GM23338 (cell line): ENCODE measurements at regions not wholly inside any gene's neighbourhood (a gene's known extent, or its start where the extent isn't known, plus 50 kb on each side); places are given as distances from the start of the nearest gene placed in this dataset.

ENCODE experiments used
- ATAC-seq: fragments of 200-7000 bp; cut with Tn5 transposase; 3 replicates; pipeline ENCODE4 v1.9.1; 2020
- DNase-seq: peaks from one replicate; pipeline ENCODE4 v3.0.0-alpha.2; 2015; ENCODE audit warnings: low spot score
- H2AFZ ChIP-seq: fragments of 200-600 bp; sonication (generic); 2 replicates; pipeline ENCODE4 v1.8.0; 2016; ENCODE audit warnings: antibody characterized with exemption, mild to moderate bottlenecking, moderate library complexity
- H3F3A ChIP-seq: fragments of 200-600 bp; sonication (generic); replicated peaks from 2 replicates; pipeline ENCODE4 v1.8.0; 2017; ENCODE audit warnings: antibody characterized with exemption, mixed run types, low read depth
- H3K27ac ChIP-seq: fragments of 200-600 bp; sonication (generic); 2 replicates; pipeline ENCODE4 v1.6.1; 2016; ENCODE audit warnings: low read depth
- H3K27me3 ChIP-seq: fragments of 200-600 bp; sonication (generic); 2 replicates; pipeline ENCODE4 v1.8.0; 2016; ENCODE audit warnings: mild to moderate bottlenecking, mixed run types, moderate library complexity; ENCODE audit not compliant: insufficient read depth
- H3K36me3 ChIP-seq: fragments of 200-600 bp; sonication (generic); 2 replicates; pipeline ENCODE4 v1.8.0; 2016; ENCODE audit warnings: mild to moderate bottlenecking; ENCODE audit not compliant: insufficient read depth
- H3K4me1 ChIP-seq: fragments of 200-600 bp; sonication (generic); 2 replicates; pipeline ENCODE4 v1.8.0; 2016; ENCODE audit warnings: mild to moderate bottlenecking, moderate library complexity; ENCODE audit not compliant: insufficient read depth
- H3K4me2 ChIP-seq: fragments of 200-600 bp; sonication (generic); 2 replicates; pipeline ENCODE4 v1.7.1; 2017; ENCODE audit warnings: mixed run types
- H3K4me3 ChIP-seq: fragments of 200-600 bp; sonication (generic); 2 replicates; pipeline ENCODE4 v1.6.1; 2016; ENCODE audit warnings: mixed run types
- H3K79me2 ChIP-seq: fragments of 200-600 bp; sonication (generic); replicated peaks from 2 replicates; pipeline ENCODE4 v1.8.0; 2017; ENCODE audit warnings: mild to moderate bottlenecking; ENCODE audit not compliant: insufficient read depth
- H3K9me2 ChIP-seq: fragments of 200-600 bp; sonication (generic); 2 replicates; pipeline ENCODE4 v1.8.0; 2017; ENCODE audit not compliant: insufficient read depth
- H4K20me1 ChIP-seq: fragments of 200-600 bp; sonication (generic); replicated peaks from 2 replicates; pipeline ENCODE4 v1.8.0; 2017; ENCODE audit warnings: mild to moderate bottlenecking; ENCODE audit not compliant: insufficient read depth
- H3K27ac Mint-ChIP-seq: 2 replicates; pipeline ENCODE4 v1.8.0; 2020; ENCODE audit warnings: inconsistent platforms, mild to moderate bottlenecking, moderate library complexity, mixed read lengths
- H3K27me3 Mint-ChIP-seq: 3 replicates; pipeline ENCODE4 v1.8.0; 2022; ENCODE audit warnings: low read depth, mild to moderate bottlenecking, moderate library complexity, mixed read lengths, inconsistent platforms; ENCODE audit not compliant: insufficient read depth, poor library complexity
- H3K36me3 Mint-ChIP-seq: 3 replicates; pipeline ENCODE4 v1.8.0; 2021; ENCODE audit warnings: low read depth, mild to moderate bottlenecking, inconsistent platforms, moderate library complexity, mixed read lengths
- H3K4me1 Mint-ChIP-seq: 3 replicates; pipeline ENCODE4 v1.8.0; 2020; ENCODE audit warnings: mild to moderate bottlenecking, inconsistent platforms, mixed read lengths
- H3K4me3 Mint-ChIP-seq: 3 replicates; pipeline ENCODE4 v1.8.0; 2021; ENCODE audit warnings: moderate library complexity, mild to moderate bottlenecking, inconsistent platforms, mixed read lengths
- H3K9me3 Mint-ChIP-seq: 3 replicates; pipeline ENCODE4 v1.8.0; 2020; ENCODE audit warnings: moderate library complexity, mild to moderate bottlenecking, inconsistent platforms, mixed read lengths
- CREB1 ChIP-seq: fragments of 250-450 bp; sonication (Bioruptor Pico); IDR thresholded peaks from 2 replicates; pipeline ENCODE4 v1.5.0; 2020; ENCODE audit warnings: low read depth, mild to moderate bottlenecking, moderate library complexity
- EZH2 ChIP-seq: fragments of 200-600 bp; sonication (generic); IDR thresholded peaks from one replicate; pipeline ENCODE4 v1.8.0; 2017; ENCODE audit warnings: antibody characterized with exemption, mild to moderate bottlenecking, low read depth; ENCODE audit not compliant: unreplicated experiment
- EZH2phosphoT487 ChIP-seq: fragments of 200-600 bp; sonication (generic); IDR thresholded peaks from one replicate; pipeline ENCODE4 v1.8.1; 2018; ENCODE audit warnings: antibody characterized with exemption; ENCODE audit not compliant: unreplicated experiment
- JUNB ChIP-seq: IDR thresholded peaks from one replicate; pipeline ENCODE4 v1.6.1; 2016; ENCODE audit warnings: antibody characterized with exemption; ENCODE audit not compliant: unreplicated experiment
- NANOG ChIP-seq: IDR thresholded peaks from 2 replicates; pipeline ENCODE4 v1.6.1; 2016; ENCODE audit warnings: antibody characterized with exemption, borderline replicate concordance
- POLR2AphosphoS5 ChIP-seq: IDR thresholded peaks from 2 replicates; pipeline ENCODE4 v1.6.1; 2016; ENCODE audit warnings: antibody characterized with exemption, low read depth
- STAT1 ChIP-seq: IDR thresholded peaks from one replicate; pipeline ENCODE4 v1.6.1; 2016; ENCODE audit warnings: antibody characterized with exemption; ENCODE audit not compliant: unreplicated experiment
- ZNF114 ChIP-seq: fragments of 250-450 bp; sonication (Bioruptor Pico); IDR thresholded peaks from 2 replicates; pipeline ENCODE4 v1.5.0; 2020; ENCODE audit warnings: mild to moderate bottlenecking, moderate library complexity
- ZNF331 ChIP-seq: fragments of 250-450 bp; sonication (Bioruptor Pico); IDR thresholded peaks from 2 replicates; pipeline ENCODE4 v1.5.0; 2020; ENCODE audit warnings: low read depth, mild to moderate bottlenecking, moderate library complexity
- TF ChIP-seq, protein P1 (sequence below): fragments of 250-450 bp; sonication (Bioruptor Pico); IDR thresholded peaks from 2 replicates; pipeline ENCODE4 v1.5.0; 2020; ENCODE audit warnings: mild to moderate bottlenecking, moderate library complexity
- TF ChIP-seq, protein P2 (sequence below): IDR thresholded peaks from one replicate; pipeline ENCODE4 v1.6.1; 2018; ENCODE audit warnings: antibody characterized with exemption; ENCODE audit not compliant: unreplicated experiment
- TF ChIP-seq, protein P3 (sequence below), 2 experiments: fragments of 200-600 bp in 1 of 2; sonication (generic) in 1 of 2; conservative IDR thresholded peaks; 2 replicates each; pipeline versions ENCODE4 v1.5.1 to v1.6.1; 2016 to 2017; ENCODE audit warnings: antibody characterized with exemption in 2 of 2, low read depth in 2 of 2, mild to moderate bottlenecking in 2 of 2, moderate library complexity in 1 of 2

DNA sequence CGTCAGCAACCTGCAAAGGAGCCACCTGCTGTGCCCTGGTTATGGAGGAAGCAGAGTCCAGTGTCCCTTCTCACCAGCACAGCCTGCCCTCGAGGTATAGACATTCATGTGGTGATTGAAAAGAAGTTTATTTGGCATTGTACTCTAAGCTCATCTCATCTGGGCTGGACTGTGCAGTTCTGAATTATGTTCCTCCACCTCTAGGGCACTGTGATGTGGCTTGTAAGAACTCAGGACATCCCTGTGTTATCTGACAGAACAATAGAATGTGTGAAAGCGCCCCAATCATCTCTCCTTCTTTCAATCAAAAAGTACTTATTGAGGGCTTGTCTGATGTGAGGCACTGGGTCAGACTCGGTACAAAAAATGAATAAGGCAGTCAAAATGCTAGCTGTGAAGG lies 140.1 kb downstream of the DHRS2 start:
- ATAC-seq (no peak), DNase-seq (no peak)
- H3K36me3 Mint-ChIP-seq: no peaks in the 10 kb centered on the region
- H3K79me2 ChIP-seq: no peaks in the 10 kb centered on the region
- H3K4me1 Mint-ChIP-seq: peaks cover 15% of the 10 kb centered on the region
- H3K4me3 ChIP-seq: no peak overlapping the region
- no peak overlapping the region for H3K27ac Mint-ChIP-seq
- H3K4me2 ChIP-seq: no peak overlapping the region
- no peaks in the 10 kb centered on the region for H3F3A ChIP-seq
- TF ChIP-seq NANOG (no peak), JUNB (no peak), EZH2phosphoT487 (no peak), POLR2AphosphoS5 (no peak), CREB1 (CRISPR knock-in tag) (no peak), ZNF114 (no peak), EZH2 (no peak), STAT1 (no peak), ZNF331 (no peak)
- TF ChIP-seq, protein P1, sequence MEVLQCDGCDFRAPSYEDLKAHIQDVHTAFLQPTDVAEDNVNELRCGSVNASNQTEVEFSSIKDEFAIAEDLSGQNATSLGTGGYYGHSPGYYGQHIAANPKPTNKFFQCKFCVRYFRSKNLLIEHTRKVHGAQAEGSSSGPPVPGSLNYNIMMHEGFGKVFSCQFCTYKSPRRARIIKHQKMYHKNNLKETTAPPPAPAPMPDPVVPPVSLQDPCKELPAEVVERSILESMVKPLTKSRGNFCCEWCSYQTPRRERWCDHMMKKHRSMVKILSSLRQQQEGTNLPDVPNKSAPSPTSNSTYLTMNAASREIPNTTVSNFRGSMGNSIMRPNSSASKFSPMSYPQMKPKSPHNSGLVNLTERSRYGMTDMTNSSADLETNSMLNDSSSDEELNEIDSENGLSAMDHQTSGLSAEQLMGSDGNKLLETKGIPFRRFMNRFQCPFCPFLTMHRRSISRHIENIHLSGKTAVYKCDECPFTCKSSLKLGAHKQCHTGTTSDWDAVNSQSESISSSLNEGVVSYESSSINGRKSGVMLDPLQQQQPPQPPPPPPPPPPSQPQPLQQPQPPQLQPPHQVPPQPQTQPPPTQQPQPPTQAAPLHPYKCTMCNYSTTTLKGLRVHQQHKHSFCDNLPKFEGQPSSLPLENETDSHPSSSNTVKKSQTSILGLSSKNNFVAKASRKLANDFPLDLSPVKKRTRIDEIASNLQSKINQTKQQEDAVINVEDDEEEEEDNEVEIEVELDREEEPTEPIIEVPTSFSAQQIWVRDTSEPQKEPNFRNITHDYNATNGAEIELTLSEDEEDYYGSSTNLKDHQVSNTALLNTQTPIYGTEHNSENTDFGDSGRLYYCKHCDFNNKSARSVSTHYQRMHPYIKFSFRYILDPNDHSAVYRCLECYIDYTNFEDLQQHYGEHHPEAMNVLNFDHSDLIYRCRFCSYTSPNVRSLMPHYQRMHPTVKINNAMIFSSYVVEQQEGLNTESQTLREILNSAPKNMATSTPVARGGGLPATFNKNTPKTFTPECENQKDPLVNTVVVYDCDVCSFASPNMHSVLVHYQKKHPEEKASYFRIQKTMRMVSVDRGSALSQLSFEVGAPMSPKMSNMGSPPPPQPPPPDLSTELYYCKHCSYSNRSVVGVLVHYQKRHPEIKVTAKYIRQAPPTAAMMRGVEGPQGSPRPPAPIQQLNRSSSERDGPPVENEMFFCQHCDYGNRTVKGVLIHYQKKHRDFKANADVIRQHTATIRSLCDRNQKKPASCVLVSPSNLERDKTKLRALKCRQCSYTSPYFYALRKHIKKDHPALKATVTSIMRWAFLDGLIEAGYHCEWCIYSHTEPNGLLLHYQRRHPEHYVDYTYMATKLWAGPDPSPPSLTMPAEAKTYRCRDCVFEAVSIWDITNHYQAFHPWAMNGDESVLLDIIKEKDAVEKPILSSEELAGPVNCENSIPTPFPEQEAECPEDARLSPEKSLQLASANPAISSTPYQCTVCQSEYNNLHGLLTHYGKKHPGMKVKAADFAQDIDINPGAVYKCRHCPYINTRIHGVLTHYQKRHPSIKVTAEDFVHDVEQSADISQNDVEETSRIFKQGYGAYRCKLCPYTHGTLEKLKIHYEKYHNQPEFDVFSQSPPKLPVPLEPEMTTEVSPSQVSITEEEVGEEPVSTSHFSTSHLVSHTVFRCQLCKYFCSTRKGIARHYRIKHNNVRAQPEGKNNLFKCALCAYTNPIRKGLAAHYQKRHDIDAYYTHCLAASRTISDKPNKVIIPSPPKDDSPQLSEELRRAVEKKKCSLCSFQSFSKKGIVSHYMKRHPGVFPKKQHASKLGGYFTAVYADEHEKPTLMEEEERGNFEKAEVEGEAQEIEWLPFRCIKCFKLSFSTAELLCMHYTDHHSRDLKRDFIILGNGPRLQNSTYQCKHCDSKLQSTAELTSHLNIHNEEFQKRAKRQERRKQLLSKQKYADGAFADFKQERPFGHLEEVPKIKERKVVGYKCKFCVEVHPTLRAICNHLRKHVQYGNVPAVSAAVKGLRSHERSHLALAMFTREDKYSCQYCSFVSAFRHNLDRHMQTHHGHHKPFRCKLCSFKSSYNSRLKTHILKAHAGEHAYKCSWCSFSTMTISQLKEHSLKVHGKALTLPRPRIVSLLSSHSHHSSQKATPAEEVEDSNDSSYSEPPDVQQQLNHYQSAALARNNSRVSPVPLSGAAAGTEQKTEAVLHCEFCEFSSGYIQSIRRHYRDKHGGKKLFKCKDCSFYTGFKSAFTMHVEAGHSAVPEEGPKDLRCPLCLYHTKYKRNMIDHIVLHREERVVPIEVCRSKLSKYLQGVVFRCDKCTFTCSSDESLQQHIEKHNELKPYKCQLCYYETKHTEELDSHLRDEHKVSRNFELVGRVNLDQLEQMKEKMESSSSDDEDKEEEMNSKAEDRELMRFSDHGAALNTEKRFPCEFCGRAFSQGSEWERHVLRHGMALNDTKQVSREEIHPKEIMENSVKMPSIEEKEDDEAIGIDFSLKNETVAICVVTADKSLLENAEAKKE (CRISPR knock-in tag): no peak
- TF ChIP-seq, protein P2, sequence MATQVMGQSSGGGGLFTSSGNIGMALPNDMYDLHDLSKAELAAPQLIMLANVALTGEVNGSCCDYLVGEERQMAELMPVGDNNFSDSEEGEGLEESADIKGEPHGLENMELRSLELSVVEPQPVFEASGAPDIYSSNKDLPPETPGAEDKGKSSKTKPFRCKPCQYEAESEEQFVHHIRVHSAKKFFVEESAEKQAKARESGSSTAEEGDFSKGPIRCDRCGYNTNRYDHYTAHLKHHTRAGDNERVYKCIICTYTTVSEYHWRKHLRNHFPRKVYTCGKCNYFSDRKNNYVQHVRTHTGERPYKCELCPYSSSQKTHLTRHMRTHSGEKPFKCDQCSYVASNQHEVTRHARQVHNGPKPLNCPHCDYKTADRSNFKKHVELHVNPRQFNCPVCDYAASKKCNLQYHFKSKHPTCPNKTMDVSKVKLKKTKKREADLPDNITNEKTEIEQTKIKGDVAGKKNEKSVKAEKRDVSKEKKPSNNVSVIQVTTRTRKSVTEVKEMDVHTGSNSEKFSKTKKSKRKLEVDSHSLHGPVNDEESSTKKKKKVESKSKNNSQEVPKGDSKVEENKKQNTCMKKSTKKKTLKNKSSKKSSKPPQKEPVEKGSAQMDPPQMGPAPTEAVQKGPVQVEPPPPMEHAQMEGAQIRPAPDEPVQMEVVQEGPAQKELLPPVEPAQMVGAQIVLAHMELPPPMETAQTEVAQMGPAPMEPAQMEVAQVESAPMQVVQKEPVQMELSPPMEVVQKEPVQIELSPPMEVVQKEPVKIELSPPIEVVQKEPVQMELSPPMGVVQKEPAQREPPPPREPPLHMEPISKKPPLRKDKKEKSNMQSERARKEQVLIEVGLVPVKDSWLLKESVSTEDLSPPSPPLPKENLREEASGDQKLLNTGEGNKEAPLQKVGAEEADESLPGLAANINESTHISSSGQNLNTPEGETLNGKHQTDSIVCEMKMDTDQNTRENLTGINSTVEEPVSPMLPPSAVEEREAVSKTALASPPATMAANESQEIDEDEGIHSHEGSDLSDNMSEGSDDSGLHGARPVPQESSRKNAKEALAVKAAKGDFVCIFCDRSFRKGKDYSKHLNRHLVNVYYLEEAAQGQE: no peak
- TF ChIP-seq, protein P3, sequence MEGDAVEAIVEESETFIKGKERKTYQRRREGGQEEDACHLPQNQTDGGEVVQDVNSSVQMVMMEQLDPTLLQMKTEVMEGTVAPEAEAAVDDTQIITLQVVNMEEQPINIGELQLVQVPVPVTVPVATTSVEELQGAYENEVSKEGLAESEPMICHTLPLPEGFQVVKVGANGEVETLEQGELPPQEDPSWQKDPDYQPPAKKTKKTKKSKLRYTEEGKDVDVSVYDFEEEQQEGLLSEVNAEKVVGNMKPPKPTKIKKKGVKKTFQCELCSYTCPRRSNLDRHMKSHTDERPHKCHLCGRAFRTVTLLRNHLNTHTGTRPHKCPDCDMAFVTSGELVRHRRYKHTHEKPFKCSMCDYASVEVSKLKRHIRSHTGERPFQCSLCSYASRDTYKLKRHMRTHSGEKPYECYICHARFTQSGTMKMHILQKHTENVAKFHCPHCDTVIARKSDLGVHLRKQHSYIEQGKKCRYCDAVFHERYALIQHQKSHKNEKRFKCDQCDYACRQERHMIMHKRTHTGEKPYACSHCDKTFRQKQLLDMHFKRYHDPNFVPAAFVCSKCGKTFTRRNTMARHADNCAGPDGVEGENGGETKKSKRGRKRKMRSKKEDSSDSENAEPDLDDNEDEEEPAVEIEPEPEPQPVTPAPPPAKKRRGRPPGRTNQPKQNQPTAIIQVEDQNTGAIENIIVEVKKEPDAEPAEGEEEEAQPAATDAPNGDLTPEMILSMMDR (conservative IDR thresholded peaks at IDR 0.05; ENCODE audit: low read depth in 2 of 2): no peak
- H3K36me3 ChIP-seq: no peaks in the 10 kb centered on the region
- no peaks in the 10 kb centered on the region for H4K20me1 ChIP-seq
- H3K4me3 Mint-ChIP-seq: no peak overlapping the region
- no peak overlapping the region for H3K27ac ChIP-seq
- H2AFZ ChIP-seq: no peak overlapping the region
- peaks cover 1% of the 10 kb centered on the region; the same call in 1 of the 2 replicates for H3K9me2 ChIP-seq
- H3K27me3 ChIP-seq: no peaks in the 10 kb centered on the region
- H3K27me3 Mint-ChIP-seq: no peaks in the 10 kb centered on the region
- no peaks in the 10 kb centered on the region for H3K4me1 ChIP-seq
- no peaks in the 10 kb centered on the region for H3K9me3 Mint-ChIP-seq
